HG03175 (cell line): ENCODE measurements at regions not wholly inside any gene's neighbourhood (a gene's known extent, or its start where the extent isn't known, plus 50 kb on each side); places are given as distances from the start of the nearest gene placed in this dataset.
"Not testable (repeated sequence)": the region's sequence is repeated elsewhere in the genome, so short reads cannot be mapped to it uniquely, and the experiment has no call there.

ENCODE experiments used
- ATAC-seq: cut with Tn5 transposase; IDR thresholded peaks from one replicate; pipeline ENCODE4 v1.9.1; 2021; ENCODE audit warnings: mild to moderate bottlenecking, moderate library complexity; ENCODE audit not compliant: unreplicated experiment

- ATAC-seq = no peak
Observed at GRCh38 chr11:134500621-134501020, 88.6 kb upstream of the B3GAT1 start.

DNA sequence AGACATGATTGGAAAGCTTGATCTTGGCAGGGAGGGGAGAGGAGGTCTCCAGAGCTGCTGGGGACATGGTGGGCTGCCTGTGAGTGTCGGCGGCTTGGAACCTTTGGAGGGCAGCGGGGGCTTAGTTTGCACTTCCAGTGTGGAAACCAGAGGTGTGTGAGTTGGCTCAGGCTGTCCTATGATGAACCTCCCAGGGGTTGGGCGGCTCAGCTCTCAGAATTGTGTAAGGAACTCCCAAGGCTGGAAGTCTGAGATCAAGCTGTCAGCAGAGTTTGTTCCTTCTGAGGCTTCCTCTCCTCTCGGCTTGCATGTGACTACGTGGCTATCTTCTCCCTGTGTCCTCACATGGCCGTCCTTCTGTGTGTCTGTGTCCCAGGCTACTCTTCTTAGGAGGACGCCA is 87.9 kb upstream of the B3GAT1 start:
- ATAC-seq = no peak

DNA sequence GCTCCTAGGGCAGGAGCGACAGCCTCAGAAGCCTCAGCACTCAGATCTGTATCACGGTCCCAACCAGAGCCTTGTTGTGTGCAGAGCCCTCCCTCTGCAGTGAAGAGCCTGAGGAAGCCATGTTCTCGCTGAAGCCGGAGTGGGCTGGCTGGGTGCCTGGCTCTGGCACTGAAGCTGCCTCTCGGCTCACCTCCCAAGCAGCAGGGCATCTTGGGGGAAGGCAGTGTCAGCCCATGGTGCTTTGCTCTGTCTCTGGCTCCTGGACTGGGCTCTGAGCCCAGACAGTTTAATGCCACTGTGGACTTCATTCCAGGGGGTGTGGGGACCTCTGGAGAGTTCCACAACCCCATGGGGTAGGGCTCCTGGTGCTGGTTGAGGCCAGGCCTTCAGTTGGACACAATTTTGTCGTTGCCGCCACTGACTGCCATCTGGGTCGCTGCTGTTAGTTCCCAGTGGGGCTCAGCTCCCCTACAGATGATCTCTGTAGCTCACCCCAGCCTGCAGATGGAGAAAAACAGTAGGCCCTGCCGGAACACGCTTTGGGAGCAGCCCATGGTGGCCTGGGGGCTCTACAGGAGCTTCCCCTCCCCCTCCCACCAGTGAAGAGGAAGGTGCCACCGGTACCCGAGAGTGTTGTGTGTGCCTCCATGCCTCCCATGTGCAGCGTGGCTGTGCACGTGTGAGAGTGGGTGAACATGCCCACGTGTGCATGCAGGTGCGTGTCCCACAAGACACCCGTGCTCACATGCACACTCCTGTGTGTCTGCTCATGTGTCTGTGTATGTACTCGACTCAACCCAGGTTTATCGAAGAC is 86.5 kb upstream of the B3GAT1 start:
- ATAC-seq = no peak

GRCh38 chr11:134497586-134497985 is 85.5 kb upstream of the B3GAT1 start:
- no peak for ATAC-seq

DNA sequence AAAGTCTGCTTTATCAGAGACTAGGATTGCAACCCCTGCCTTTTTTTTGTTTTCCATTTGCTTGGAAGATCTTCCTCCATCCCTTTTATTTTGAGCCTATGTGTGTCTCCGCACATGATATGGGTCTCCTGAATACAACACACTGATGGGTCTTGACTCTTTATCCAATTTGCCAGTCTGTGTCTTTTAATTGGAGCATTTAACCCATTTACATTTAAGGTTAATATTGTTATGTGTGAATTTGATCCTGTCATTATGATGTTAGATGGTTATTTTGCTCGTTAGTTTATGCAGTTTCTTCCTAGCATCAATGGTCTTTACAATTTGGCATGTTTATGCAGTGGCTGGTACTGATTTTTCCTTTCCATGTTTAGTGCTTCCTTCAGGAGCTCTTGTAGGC is 84.0 kb upstream of the B3GAT1 start:
- not testable (repeated sequence) for ATAC-seq

- not testable (repeated sequence) for ATAC-seq
Observed at GRCh38 chr11:134494395-134494794, 82.4 kb upstream of the B3GAT1 start.

DNA sequence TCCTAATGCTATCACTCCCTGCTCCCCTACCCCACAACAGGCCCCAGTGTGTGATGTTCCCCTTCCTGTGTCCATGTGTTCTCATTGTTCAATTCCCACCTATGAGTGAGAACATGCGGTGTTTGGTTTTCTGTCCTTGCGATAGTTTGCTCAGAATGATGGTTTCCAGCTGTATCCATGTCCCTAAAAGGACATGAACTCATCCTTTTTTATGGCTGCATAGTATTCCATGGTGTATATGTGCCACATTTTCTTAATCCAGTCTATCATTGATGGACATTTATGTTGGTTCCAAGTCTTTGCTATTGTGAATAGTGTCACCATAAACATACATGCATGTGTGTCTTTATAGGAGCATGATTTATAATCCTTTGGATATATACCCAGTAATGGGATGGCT is 80.4 kb upstream of the B3GAT1 start:
- ATAC-seq = not testable (repeated sequence)

DNA sequence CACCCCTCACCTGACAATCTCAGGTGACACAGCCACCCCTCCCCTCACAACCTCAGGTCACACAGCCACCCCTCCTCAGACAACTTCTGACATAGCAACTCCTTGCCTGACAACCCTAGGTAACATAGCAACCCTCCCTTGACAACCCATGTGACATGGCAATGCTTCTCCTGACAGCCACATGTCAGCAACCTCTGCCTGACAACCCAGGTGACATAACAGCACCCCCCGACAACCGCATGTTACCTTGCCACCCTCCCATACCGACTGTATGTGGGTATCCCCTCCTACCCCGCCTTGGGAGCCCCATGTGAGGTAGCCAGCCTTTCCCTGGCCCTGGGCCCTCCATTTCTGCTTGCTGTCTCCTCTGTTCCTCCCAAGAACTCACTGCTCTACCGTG is 77.7 kb upstream of the B3GAT1 start:
- no peak for ATAC-seq

GRCh38 chr11:134488913-134489312 is 76.9 kb upstream of the B3GAT1 start:
- ATAC-seq = no peak

GRCh38 chr11:134488512-134488911 is 76.5 kb upstream of the B3GAT1 start:
- ATAC-seq = no peak

GRCh38 chr11:134487696-134488095 is 75.7 kb upstream of the B3GAT1 start:
- ATAC-seq = no peak

DNA sequence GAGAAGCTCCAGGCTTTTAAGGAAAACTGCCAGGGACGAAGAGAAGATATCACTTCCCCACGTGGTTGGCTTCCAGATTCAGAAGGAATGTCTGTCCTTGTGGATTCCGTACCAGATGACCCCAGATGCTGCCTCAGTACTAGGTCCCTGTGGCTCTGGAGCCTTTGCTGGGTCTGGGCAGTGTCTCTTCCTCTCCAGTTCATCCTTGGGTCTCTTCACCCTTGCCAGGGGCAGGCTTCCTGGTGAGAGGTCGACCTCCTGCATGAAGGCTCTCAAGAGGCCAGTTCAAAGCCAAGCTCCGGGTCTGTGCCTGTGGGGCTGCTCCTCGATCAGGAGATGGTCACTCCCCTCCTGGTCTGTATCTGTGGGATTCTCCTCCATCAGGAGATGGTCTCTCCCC is 74.7 kb upstream of the B3GAT1 start:
- no peak for ATAC-seq

DNA sequence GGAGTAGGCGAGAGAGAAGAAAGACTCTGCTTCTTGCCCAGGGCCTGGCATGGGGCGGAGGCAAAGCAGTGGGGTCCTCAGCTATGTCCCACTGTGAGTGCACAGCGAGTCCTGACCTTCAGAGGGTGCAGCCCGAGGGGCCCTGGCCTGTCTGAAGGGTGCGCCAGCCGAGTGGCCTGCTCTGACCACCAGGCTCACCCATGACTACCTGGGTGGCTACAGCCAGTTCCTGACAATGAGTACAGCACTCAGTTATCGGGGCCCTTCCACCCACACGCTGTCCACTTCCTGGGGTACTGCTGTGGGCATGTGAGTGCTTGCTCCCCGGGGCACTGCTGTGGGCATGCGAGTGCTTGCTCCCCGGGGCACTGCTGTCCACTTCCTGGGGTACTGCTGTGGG is 74.1 kb upstream of the B3GAT1 start:
- ATAC-seq = no peak

DNA sequence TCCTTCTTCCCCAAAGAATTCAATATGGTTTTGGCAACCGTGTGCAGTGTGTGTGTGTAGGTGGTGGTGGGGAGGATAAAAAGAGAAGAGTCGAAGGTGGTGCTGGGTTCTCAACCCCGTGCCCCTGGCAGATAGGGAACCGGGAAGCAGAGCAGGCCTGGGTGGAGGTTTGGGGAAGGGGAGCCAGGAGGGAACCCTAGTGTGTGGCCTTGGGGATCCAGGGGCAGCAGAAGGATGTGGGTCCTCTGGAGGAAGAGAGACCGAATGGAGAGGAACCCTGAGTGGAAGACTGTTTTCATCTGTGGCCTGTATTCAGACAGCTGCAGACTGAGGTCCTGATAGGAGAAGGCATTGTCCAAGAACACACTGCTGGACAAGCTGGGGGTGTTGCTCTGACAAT is 73.3 kb upstream of the B3GAT1 start:
- ATAC-seq = no peak

GRCh38 chr11:134483857-134484256 is 71.8 kb upstream of the B3GAT1 start:
- no peak for ATAC-seq

DNA sequence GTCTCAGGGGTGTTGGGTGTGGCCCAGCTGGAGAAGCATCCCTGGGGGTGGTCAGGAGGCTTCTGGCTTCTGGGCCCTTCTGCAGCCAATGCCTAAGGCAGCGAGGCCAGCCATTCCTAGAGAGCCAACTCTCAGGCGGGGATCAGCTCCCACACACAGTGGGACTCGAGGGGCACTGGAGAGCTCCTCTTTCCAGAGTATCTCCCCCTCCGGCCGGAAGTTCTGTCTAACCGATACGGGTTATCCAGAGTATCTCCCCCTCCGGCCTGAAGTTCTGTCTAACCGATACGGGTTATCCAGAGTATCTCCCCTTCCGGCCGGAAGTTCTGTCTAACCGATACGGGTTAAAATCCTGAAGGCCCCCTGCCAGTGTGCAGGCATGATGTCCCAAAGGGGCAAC is 71.2 kb upstream of the B3GAT1 start:
- ATAC-seq = no peak

GRCh38 chr11:134482865-134483264 is 70.8 kb upstream of the B3GAT1 start:
- ATAC-seq = no peak

GRCh38 chr11:134481933-134482527 is 70.0 kb upstream of the B3GAT1 start:
- no peak for ATAC-seq

GRCh38 chr11:134481135-134481534 is 69.1 kb upstream of the B3GAT1 start:
- no peak for ATAC-seq

- ATAC-seq = no peak
Observed at GRCh38 chr11:134480136-134480712, 68.2 kb upstream of the B3GAT1 start.

GRCh38 chr11:134479206-134480135 is 67.4 kb upstream of the B3GAT1 start:
- ATAC-seq = no peak
